Activated CD4-positive, alpha-beta T cell treated with anti-CD3 and anti-CD28 coated beads for 36 hours (primary cell): ENCODE measurements at regions not wholly inside any gene's neighbourhood (a gene's known extent, or its start where the extent isn't known, plus 50 kb on each side); places are given as distances from the start of the nearest gene placed in this dataset.
A peak's percentile ranks its signal among the peaks of the same experiment; 100 is the strongest.

ENCODE experiments used
- ATAC-seq: fragments of 200-7000 bp; cut with Tn5 transposase; one replicate; pipeline ENCODE4 v1.10.0; 2021; ENCODE audit warnings: mild to moderate bottlenecking, moderate library complexity
- CTCF ChIA-PET: fragments of 350-600 bp; sonication (Branson Sonifier 250); formaldehyde crosslinking; loops from one replicate; lab custom pipeline; 2021; ENCODE audit warnings: antibody characterized with exemption; lab: Charles Lee
- POLR2A ChIA-PET: fragments of 350-600 bp; sonication (Branson Sonifier 250); formaldehyde crosslinking; loops from one replicate; lab custom pipeline; 2021; ENCODE audit warnings: antibody characterized with exemption, inconsistent platforms; lab: Charles Lee
- DNase-seq: peaks from one replicate; pipeline ENCODE4 v3.0.0-alpha.2; 2020
- H3K27ac Mint-ChIP-seq: one replicate; pipeline ENCODE4 v1.8.0; 2021; ENCODE audit warnings: mixed read lengths
- H3K27me3 Mint-ChIP-seq: one replicate; pipeline ENCODE4 v1.8.0; 2021; ENCODE audit warnings: mixed read lengths
- H3K36me3 Mint-ChIP-seq: one replicate; pipeline ENCODE4 v1.8.0; 2021; ENCODE audit warnings: low read depth, mixed read lengths
- H3K4me1 Mint-ChIP-seq: one replicate; pipeline ENCODE4 v1.8.0; 2021; ENCODE audit warnings: mixed read lengths
- H3K4me3 Mint-ChIP-seq: one replicate; pipeline ENCODE4 v1.8.0; 2021; ENCODE audit warnings: mild to moderate bottlenecking, moderate library complexity, mixed read lengths
- H3K9me3 Mint-ChIP-seq: one replicate; pipeline ENCODE4 v1.8.0; 2021; ENCODE audit warnings: low read depth, mixed read lengths
- intact Hi-C, 2 experiments: fragments of 100-400 bp; cut with DNase I in 1 of 2; cut with micrococcal nuclease in 1 of 2; formaldehyde crosslinking; loops; one replicate each; pipeline versions ENCODE4 v1.14.2 to v1.15.1; 2022 to 2024; cut with DNase I, micrococcal nuclease

GRCh38 chr10:6321880-6322279 is 119.1 kb downstream of the PFKFB3 start:
- POLR2A ChIA-PET = no interaction called here
- Mint-ChIP-seq H3K27me3 (no peaks in the 10 kb centered on the region), H3K27ac (no peak overlapping the region), H3K9me3 (no peaks in the 10 kb centered on the region), H3K36me3 (peaks cover 8% of the 10 kb centered on the region), H3K4me3 (no peak overlapping the region), H3K4me1 (no peaks in the 10 kb centered on the region)
- intact Hi-C loops = loop anchor here in 1 of 2 experiments (2.0 kb wide), 1 partner anchor 23 kb away; no protein-coding TSS in a partner anchor
- CTCF ChIA-PET = interaction anchor here (2.1 kb wide), 1 partner anchor 80 kb away, joined by 9 read pairs; no protein-coding TSS in a partner anchor
- DNase-seq = peak; percentile 28
- peak; percentile 49 for ATAC-seq

- Mint-ChIP-seq H3K4me1 (no peaks in the 10 kb centered on the region), H3K4me3 (no peak overlapping the region), H3K27me3 (no peaks in the 10 kb centered on the region), H3K27ac (no peak overlapping the region), H3K9me3 (no peaks in the 10 kb centered on the region), H3K36me3 (peaks cover 8% of the 10 kb centered on the region)
- ChIA-PET CTCF (interaction anchor here (0.6 kb wide), 1 partner anchor 237 kb away, joined by 3 read pairs; no protein-coding TSS in a partner anchor), POLR2A (no interaction called here)
- DNase-seq = no peak
- ATAC-seq = peak; percentile 47
- intact Hi-C loops = loop anchor here in 1 of 2 experiments (2.0 kb wide), 1 partner anchor 22 kb away; no protein-coding TSS in a partner anchor
These were observed 120.1 kb downstream of the PFKFB3 start for GRCh38 chr10:6322805-6323204.

- CTCF ChIA-PET = interaction anchor here (0.8 to 1.4 kb wide), 3 partner anchors 7 to 78 kb away, joined by 3 to 5 read pairs (median 4); no protein-coding TSS in a partner anchor
- no peak for DNase-seq
- intact Hi-C loops = no loop called here
- Mint-ChIP-seq H3K27ac (no peak overlapping the region), H3K9me3 (peaks cover under 1% of the 10 kb centered on the region), H3K36me3 (peaks cover 13% of the 10 kb centered on the region), H3K27me3 (no peaks in the 10 kb centered on the region), H3K4me1 (no peaks in the 10 kb centered on the region), H3K4me3 (no peak overlapping the region)
- ATAC-seq = no peak
- POLR2A ChIA-PET = interaction anchor here (0.7 kb wide), 1 partner anchor 9 kb away, joined by 5 read pairs; no protein-coding TSS in a partner anchor
These were observed 125.4 kb downstream of the PFKFB3 start for GRCh38 chr10:6327961-6328698.

GRCh38 chr10:6328699-6329423 is 126.1 kb downstream of the PFKFB3 start:
- ATAC-seq (no peak), DNase-seq (no peak)
- intact Hi-C loops = no loop called here
- H3K27ac Mint-ChIP-seq = no peak overlapping the region
- no peaks in the 10 kb centered on the region for H3K4me1 Mint-ChIP-seq
- no peaks in the 10 kb centered on the region for H3K27me3 Mint-ChIP-seq
- H3K36me3 Mint-ChIP-seq = peaks cover 19% of the 10 kb centered on the region
- ChIA-PET POLR2A (interaction anchor here (0.7 kb wide), 1 partner anchor 8 kb away, joined by 5 read pairs; no protein-coding TSS in a partner anchor), CTCF (interaction anchor here (0.8 to 1.4 kb wide), 5 partner anchors 8 to 77 kb away, joined by 3 to 5 read pairs (median 4); no protein-coding TSS in a partner anchor)
- peaks cover 7% of the 10 kb centered on the region for H3K9me3 Mint-ChIP-seq
- no peak overlapping the region for H3K4me3 Mint-ChIP-seq

GRCh38 chr10:6333086-6333485 is 130.4 kb downstream of the PFKFB3 start:
- DNase-seq (no peak), ATAC-seq (no peak)
- ChIA-PET CTCF (no interaction called here), POLR2A (no interaction called here)
- Mint-ChIP-seq H3K36me3 (peaks cover 21% of the 10 kb centered on the region), H3K9me3 (peaks cover 12% of the 10 kb centered on the region), H3K27me3 (no peaks in the 10 kb centered on the region), H3K4me3 (no peak overlapping the region), H3K27ac (no peak overlapping the region), H3K4me1 (no peaks in the 10 kb centered on the region)
- intact Hi-C loops = no loop called here

GRCh38 chr10:6333973-6334372 is 131.2 kb downstream of the PFKFB3 start:
- H3K4me1 Mint-ChIP-seq = no peaks in the 10 kb centered on the region
- peaks cover 12% of the 10 kb centered on the region for H3K9me3 Mint-ChIP-seq
- no peaks in the 10 kb centered on the region for H3K27me3 Mint-ChIP-seq
- CTCF ChIA-PET = no interaction called here
- H3K36me3 Mint-ChIP-seq = peaks cover 21% of the 10 kb centered on the region
- DNase-seq (no peak), ATAC-seq (no peak)
- POLR2A ChIA-PET = interaction anchor here (0.6 kb wide), 1 partner anchor 228 kb away, joined by 3 read pairs; no protein-coding TSS in a partner anchor
- no peak overlapping the region for H3K27ac Mint-ChIP-seq
- intact Hi-C loops = no loop called here
- no peak overlapping the region for H3K4me3 Mint-ChIP-seq

GRCh38 chr10:6336016-6336415 is 133.3 kb downstream of the PFKFB3 start:
- Mint-ChIP-seq H3K36me3 (peaks cover 20% of the 10 kb centered on the region), H3K9me3 (peaks cover 12% of the 10 kb centered on the region), H3K27me3 (no peaks in the 10 kb centered on the region), H3K27ac (no peak overlapping the region), H3K4me1 (no peaks in the 10 kb centered on the region), H3K4me3 (no peak overlapping the region)
- ATAC-seq = no peak
- intact Hi-C loops = no loop called here
- no peak for DNase-seq
- ChIA-PET POLR2A (interaction anchor here (0.6 kb wide), 1 partner anchor 377 kb away, joined by 5 read pairs; no protein-coding TSS in a partner anchor), CTCF (interaction anchor here (0.8 to 1.2 kb wide), 2 partner anchors 23 to 78 kb away, joined by 3 to 4 read pairs; no protein-coding TSS in a partner anchor)

- H3K4me3 Mint-ChIP-seq = no peak overlapping the region
- H3K36me3 Mint-ChIP-seq = peaks cover 13% of the 10 kb centered on the region
- ATAC-seq (no peak), DNase-seq (no peak)
- H3K4me1 Mint-ChIP-seq = no peaks in the 10 kb centered on the region
- H3K27ac Mint-ChIP-seq = no peak overlapping the region
- H3K27me3 Mint-ChIP-seq = no peaks in the 10 kb centered on the region
- peaks cover 12% of the 10 kb centered on the region for H3K9me3 Mint-ChIP-seq
- ChIA-PET POLR2A (interaction anchor here (0.6 kb wide), 1 partner anchor 9 kb away, joined by 5 read pairs; no protein-coding TSS in a partner anchor), CTCF (interaction anchor here (0.6 kb wide), 1 partner anchor 443 kb away, joined by 4 read pairs; no protein-coding TSS in a partner anchor)
- intact Hi-C loops = no loop called here
These were observed 134.7 kb downstream of the PFKFB3 start for GRCh38 chr10:6337382-6337781.

GRCh38 chr10:6338361-6338760 is 135.6 kb downstream of the PFKFB3 start:
- no peaks in the 10 kb centered on the region for H3K27me3 Mint-ChIP-seq
- CTCF ChIA-PET = interaction anchor here (1.1 kb wide), 1 partner anchor 64 kb away, joined by 3 read pairs; no protein-coding TSS in a partner anchor
- H3K9me3 Mint-ChIP-seq = peaks cover 9% of the 10 kb centered on the region
- H3K27ac Mint-ChIP-seq = no peak overlapping the region
- H3K4me3 Mint-ChIP-seq = no peak overlapping the region
- no peak for ATAC-seq
- POLR2A ChIA-PET = interaction anchor here (0.6 kb wide), 1 partner anchor 194 kb away, joined by 5 read pairs; no protein-coding TSS in a partner anchor
- intact Hi-C loops = no loop called here
- H3K4me1 Mint-ChIP-seq = peaks cover 3% of the 10 kb centered on the region
- H3K36me3 Mint-ChIP-seq = peaks cover 8% of the 10 kb centered on the region
- no peak for DNase-seq

- Mint-ChIP-seq H3K9me3 (no peaks in the 10 kb centered on the region), H3K4me1 (peaks cover 3% of the 10 kb centered on the region), H3K27ac (peak overlapping the region; percentile 42), H3K27me3 (no peaks in the 10 kb centered on the region), H3K36me3 (no peaks in the 10 kb centered on the region), H3K4me3 (no peak overlapping the region)
- intact Hi-C loops = loop anchor here in 1 of 2 experiments (10.0 kb wide), 2 partner anchors 135 to 285 kb away; partner anchors contain the start of gene PFKFB3
- ChIA-PET CTCF (interaction anchor here (1.2 to 1.6 kb wide), 3 partner anchors 9 to 40 kb away, joined by 3 to 5 read pairs (median 5); no protein-coding TSS in a partner anchor), POLR2A (no interaction called here)
- ATAC-seq = no peak
- no peak for DNase-seq
These were observed 137.2 kb downstream of the PFKFB3 start for GRCh38 chr10:6339891-6340290.
